Medulla oblongata (tissue), 1 donor: ENCODE measurements at regions not wholly inside any gene's neighbourhood (a gene's known extent, or its start where the extent isn't known, plus 50 kb on each side); places are given as distances from the start of the nearest gene placed in this dataset.

Source experiments
- DNase-seq: peaks from one replicate; pipeline ENCODE4 v3.0.0-alpha.2; 2015; ENCODE audit errors: extremely low spot score

- no peak for DNase-seq
These were observed 71.6 kb upstream of the SMIM36 start for GRCh38 chr17:55582897-55583296.

- DNase-seq, result no peak
These were observed 69.4 kb upstream of the SMIM36 start for GRCh38 chr17:55580596-55581133.

GRCh38 chr17:55577687-55578086 is 66.4 kb upstream of the SMIM36 start:
- DNase-seq, result no peak

- peak; percentile 65 for DNase-seq
These were observed 65.8 kb upstream of the SMIM36 start for GRCh38 chr17:55576996-55577586.

- DNase-seq, result peak; percentile 39
These were observed 65.2 kb upstream of the SMIM36 start for GRCh38 chr17:55576237-55576995.

GRCh38 chr17:55575058-55575636 is 63.9 kb upstream of the SMIM36 start:
- DNase-seq, result no peak

- no peak for DNase-seq
These were observed 61.3 kb upstream of the SMIM36 start for GRCh38 chr17:55572599-55572998.

- no peak for DNase-seq
These were observed 60.9 kb upstream of the SMIM36 start for GRCh38 chr17:55572139-55572538.

- DNase-seq, result no peak
These were observed 59.8 kb upstream of the SMIM36 start for GRCh38 chr17:55571095-55571494.

GRCh38 chr17:55570391-55570790 is 59.1 kb upstream of the SMIM36 start:
- peak; percentile 19 for DNase-seq

GRCh38 chr17:55567240-55568214 is 56.3 kb upstream of the SMIM36 start:
- peak; percentile 37 for DNase-seq

- DNase-seq, result no peak
These were observed 52.8 kb upstream of the SMIM36 start for GRCh38 chr17:55564081-55564480.

- DNase-seq, result no peak
These were observed 52.1 kb upstream of the SMIM36 start for GRCh38 chr17:55563363-55563762.

GRCh38 chr17:55561973-55562495 is 50.8 kb upstream of the SMIM36 start:
- DNase-seq, result no peak

GRCh38 chr17:55561316-55561972 is 50.2 kb upstream of the SMIM36 start:
- no peak for DNase-seq
